ENCODE measurements at regions not wholly inside any gene's neighbourhood (a gene's known extent, or its start where the extent isn't known, plus 50 kb on each side); places are given as distances from the start of the nearest gene placed in this dataset.

DNA sequence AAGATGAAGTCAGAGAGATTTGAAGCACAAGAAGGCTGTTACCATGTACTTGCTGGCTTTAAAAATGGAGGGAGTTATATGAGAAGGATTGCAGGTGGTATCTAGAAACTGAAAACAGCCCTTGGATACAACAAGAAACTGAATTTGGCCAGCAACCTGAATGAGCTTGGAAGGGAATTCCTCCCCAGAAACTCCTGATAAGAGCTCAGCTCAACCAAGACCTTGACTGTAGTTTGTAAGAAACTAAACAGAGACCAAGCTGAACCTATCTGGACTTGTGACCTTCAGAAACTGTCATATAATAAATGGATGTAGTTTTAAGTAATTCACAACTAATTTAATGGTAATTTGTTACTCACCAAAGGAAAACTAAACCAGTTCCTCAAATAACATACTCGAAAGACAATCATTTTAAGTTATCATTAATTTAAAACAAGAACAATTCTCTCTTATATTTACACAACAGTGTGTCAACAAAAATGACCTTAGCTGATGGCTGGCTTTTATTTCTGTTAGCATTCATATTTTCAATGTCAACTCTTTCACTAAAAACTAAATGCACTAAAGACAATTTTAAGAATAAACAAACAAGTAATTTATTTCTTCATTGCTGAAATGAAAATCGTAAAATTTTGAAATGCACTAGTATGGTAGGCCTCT lies 1218.4 kb upstream of the TMPRSS15 start:
- DNase-seq (ENCODE audit: low read depth in 2 of 2): no peak

DNA sequence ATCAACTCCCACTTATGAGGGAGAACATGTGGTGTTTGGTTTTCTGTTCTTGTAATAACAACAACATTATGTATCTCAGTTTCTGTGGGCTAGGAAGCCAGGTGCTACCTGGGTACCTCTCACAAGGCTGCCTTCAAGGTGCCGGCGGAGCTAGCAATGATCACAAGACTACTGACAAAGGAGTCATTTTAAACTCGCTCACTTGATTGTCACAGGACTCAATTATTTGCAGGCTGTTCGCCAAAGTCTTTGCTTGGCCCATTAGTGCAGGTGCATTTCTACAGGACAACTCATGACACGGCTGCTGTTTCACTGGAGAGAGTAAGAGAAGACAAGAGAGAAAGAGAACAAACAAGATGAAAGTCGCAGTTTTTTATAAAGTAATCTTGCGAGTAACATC lies 1237.4 kb upstream of the TMPRSS15 start:
- no peak for DNase-seq (ENCODE audit: low read depth in 2 of 2)

DNA sequence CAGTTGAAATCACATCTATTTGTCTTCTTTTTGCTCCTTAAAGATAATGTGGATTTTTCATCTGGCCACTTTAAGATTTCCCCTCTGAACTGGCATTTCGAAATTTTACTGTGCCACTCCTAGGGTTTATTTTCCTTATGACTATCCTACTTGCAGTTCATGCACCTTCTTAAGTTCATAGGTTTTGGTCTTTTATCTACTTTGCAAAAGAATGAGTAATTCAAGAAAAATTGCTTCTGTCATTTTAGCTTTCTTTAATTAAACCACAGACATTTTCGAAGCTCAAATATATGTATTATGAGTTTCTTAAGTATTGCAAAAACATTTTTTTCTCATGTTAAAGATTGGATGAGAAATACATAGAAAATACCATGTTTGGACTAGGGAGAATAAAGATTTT lies 1244.8 kb upstream of the TMPRSS15 start:
- no peak for DNase-seq (ENCODE audit: low read depth in 2 of 2)

DNA sequence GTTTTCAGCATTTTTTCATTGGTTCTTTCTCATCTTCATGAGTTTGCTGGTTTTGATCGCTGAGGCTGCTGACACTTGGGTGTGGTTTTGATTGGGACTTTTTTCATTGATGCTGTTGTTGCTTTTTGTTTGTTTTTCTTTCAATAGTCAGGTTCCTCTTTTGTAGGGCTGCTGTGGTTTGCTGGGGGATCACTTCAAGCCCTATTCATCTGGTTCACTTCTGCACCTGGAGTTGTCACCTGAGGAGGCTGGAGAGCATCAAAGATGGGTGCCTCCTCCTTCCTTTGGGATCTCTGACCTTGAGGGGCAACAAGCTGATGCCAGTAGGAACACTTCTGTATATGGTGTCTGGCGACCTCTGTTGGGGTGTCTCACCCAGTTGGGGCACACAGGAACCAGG lies 1279.9 kb upstream of the TMPRSS15 start:
- no peak for DNase-seq (ENCODE audit: low read depth in 2 of 2)

DNA sequence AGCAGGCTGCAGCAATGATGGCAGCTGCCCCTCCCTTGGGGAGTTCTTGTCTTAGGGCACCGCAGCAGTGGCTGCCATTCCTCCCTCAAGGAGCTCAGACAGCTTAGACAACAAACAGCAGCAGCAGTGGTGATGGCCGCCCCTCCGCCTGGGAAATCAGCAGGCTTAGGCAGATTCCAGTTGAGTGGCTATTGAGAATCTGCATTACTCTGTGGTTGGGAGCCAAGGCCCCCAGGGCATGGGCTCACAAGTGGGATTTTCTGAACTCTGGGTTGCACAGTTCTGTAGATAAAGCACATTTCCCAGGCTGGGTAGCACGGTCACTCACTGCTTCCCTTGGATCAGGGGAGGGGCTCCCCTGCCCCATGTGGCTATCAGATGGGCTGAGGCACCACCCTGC lies 1280.7 kb upstream of the TMPRSS15 start:
- DNase-seq (ENCODE audit: low read depth in 2 of 2): no peak

DNA sequence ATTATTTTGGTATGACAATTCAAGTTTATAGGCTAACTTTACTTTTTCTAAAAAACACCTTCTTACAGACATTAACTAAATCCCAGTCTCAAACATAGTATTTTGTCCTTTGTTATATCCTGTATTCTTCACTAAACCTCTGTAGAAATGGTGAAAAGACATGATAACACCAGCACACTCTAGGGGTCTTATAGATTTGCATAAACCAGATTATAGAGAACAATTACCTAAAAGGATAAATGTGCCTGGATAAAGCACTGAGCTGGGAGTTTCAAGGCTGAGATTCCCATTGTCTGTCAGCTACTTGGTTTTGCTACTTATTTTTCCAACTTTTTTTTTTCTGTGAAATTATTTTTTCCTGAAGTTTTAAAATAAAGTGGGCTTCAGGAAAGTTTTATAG lies 1288.6 kb upstream of the TMPRSS15 start:
- no peak for DNase-seq (ENCODE audit: low read depth in 2 of 2)

DNA sequence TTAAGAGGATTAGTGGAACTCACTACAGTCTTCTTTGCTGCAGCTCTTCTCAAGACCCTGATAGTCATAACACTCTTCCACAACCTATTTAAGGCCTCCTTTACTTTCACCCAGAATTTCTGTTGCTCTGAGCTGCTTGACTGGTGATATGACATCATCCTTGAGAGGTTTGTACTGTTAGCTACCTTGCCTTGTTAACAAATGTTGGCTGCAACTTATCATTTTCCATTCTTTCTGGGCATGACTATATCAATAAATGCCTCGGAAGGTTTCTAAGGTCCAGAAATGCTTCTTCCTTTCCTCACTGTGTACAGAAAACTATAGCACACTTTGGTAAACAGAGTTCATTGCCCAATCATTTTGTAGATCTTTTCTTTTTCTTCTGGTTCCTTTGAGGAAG lies 1292.2 kb upstream of the TMPRSS15 start:
- DNase-seq (ENCODE audit: low read depth in 2 of 2): no peak

DNA sequence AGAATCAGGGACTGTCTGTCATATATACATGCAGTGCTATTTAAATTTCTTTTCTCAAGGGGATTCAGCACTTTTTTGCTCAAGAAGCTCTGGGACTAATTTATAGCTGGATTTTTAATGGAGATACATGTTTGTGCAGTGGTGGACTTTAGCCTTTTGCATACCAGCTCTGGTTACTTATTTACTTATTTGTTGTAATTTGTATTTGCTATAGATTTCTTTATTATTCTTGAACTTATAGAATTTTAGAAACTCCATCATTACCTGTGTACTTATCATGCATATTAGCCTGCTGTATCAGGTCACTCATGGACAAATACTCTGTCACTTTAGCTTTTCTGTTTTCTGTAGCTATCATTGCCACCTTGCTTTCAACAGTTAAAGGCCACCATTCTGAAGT lies 1296.9 kb upstream of the TMPRSS15 start:
- no peak for DNase-seq (ENCODE audit: low read depth in 2 of 2)

DNA sequence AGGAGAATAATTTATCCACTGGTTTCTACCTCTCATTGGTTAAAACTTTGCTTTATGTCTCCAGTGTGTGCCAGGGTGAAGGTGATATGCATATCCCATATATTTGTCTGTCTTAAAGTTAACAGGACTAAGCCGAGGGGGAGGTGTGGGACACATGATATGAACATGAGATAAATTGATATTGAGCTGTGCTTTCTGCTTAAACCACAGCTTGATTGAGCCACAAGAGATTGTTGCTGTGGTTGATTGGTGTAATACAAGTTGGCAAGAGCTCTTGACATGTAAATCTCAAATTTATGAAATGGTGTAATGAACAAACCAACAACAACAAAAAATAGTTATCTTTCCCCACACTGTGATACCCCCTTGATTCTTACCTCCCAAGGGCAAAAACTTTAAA lies 1295.5 kb upstream of the NCAM2 start:
- no peak for DNase-seq (ENCODE audit: low read depth in 2 of 2)

DNA sequence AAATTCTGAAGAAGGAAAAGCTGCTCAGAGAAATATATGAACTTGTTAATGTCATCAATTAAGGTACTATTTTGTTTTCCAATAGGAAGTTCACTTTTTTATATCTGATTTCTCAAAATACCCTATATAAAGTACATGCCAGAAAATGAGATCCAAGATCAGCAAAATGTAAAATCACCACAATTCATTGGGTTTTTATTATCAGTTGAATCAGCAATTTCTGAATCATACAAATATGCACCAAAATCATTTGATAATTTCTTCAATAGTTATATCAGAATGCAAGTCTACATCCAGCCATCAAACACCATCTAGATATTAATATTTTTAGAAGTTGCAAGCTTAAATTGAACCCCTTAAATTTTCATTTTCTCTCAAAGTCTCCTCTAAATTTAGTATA lies 1293.4 kb upstream of the NCAM2 start:
- DNase-seq (ENCODE audit: low read depth in 2 of 2): no peak

DNA sequence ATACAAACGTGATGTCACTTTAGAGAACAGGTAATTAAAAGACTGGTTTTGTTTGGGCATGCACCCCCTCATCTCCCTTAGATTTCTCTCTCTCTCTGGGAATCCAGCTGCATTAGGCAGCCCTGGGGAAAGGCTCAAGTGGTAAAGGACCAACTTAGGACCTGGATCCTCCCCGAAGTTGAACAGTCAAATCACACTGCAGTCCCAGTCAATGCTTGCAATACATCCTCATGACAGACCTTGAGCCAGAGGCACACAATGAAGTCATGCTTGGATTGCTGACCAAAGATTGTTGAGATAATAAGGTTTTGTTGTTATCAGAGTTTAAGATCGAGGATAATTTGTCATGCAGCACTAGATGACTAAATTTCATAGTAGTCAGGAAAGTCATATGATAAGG lies 1285.8 kb upstream of the NCAM2 start:
- DNase-seq (ENCODE audit: low read depth in 2 of 2): no peak

DNA sequence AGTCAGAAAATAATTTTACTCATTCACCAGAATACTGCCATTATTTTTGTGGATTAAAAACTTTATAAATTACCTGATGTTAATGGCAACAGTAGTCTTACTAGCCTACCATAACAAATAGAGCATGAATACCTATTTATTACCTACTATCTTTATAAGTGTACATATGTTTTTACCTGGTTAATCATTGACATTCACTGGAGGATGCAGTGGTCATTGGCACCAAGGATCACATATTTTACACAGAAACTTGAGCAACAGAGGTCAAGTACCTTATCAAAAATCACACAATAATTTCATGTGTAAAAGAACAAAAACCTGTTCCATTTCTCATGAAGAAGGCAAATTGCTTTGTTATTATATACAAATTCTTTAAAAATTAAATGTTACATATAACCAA lies 1284.9 kb upstream of the NCAM2 start:
- DNase-seq (ENCODE audit: low read depth in 2 of 2): no peak

DNA sequence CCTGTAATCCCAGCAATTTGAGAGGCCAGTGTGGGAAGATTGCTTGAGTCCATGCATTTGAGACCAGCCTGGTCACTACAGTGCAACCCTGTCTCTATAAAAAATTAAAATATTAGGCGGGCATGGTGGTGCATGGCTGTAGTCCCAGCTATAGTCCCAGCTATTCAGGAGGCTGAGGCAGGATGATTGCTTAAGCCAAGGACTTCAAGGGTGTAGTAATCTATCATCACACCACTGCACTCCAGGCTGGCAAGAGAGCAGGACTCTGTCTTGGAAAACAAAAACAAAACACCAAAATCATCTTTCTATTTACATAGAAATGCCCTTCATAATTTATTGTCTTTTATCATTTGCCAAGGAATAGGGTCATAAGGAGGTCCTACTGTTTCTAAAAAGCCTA lies 1274.1 kb upstream of the NCAM2 start:
- DNase-seq (ENCODE audit: low read depth in 2 of 2): no peak

DNA sequence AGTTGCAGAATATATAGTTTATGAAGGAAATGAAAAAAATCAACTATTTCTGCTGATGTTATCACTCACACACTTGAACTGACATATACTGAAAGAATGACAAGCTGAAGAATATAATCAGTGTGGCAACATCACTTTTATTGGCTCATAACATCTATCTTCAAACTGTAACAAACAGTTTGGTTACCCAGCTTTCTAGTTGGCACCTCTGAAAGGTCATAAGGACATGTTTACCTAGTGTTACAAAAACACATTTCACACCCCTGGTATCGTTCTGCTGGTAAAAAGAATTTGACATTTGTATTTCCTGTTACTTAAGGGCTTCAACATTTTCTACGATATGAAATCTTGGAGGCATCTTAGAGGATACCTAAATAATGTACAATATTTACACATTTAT lies 1267.0 kb upstream of the NCAM2 start:
- DNase-seq (ENCODE audit: low read depth in 2 of 2): no peak

DNA sequence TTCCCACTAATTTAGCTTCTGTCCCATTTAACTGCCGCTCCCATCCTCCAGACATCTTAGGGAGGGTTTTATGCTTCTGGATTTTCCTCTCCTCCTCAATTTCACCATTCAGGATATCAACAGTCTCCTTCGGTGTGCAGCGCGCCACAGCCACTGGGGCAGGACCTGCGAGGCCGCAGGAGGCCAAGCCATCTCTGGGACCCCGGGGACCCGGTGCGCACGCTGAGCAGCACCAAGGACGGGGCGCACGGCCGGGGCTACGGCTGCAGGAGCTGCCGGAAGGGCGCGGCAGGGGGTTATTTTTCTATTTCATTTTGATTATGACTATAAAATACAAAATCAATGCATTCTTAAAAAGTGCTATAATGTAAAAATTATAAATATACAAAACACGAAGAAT lies 1238.4 kb upstream of the NCAM2 start:
- no peak for DNase-seq (ENCODE audit: low read depth in 2 of 2)

DNA sequence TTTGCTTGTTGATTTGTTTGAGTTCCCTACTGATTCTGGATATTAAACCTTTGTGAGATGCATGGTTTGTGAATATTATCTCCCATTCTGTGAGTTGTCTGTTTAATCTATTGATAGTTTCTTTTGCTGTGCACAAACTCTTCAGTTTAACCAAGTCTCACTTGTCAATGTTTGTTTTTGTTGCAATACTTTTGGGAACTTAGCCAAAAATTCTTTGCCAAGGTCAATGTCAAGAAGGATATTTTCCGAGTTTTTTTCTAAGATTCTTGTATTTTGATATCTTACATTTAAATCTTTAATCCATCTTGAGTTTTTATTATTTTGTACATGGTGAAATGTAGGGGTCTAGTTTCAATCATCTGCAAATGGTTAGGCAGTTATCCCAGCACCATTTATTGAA lies 1230.7 kb upstream of the NCAM2 start:
- DNase-seq (ENCODE audit: low read depth in 2 of 2): no peak

DNA sequence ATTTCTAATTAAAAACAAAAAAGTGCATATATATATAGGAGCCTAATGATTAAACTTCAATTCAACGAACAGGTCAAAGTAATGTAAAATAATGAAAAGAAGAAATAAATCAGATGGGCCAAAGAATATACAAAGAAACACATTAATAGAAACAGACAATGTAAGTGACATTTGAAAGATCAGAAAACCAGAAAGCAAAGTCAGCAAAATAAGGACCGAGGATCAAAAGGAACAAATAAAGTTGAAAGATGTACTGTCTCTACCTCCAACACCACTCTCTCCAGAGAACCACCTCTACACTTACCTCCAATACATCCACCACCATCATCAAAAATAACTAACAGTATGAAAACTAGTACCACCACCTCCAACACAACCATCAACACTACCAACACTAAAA lies 1226.3 kb upstream of the NCAM2 start:
- no peak for DNase-seq (ENCODE audit: low read depth in 2 of 2)

DNA sequence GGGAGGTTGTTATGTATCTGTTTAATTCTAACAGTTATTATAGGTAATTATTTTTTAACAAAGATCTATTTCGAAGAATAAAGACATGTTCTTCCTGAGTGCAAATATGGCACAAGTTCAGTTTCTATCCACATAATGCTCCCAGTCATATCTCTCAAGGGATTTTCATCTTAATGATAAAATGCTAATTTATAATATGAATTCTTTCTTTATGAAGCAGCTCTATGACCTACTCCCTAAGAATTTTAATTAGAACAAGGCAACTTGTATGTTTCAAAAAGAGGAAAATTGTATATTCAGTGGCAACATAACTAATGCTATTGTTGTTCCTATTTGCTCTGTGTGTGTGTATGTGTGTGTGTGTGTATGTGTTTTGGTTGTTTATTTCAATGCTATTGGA lies 1222.1 kb upstream of the NCAM2 start:
- DNase-seq (ENCODE audit: low read depth in 2 of 2): no peak

DNA sequence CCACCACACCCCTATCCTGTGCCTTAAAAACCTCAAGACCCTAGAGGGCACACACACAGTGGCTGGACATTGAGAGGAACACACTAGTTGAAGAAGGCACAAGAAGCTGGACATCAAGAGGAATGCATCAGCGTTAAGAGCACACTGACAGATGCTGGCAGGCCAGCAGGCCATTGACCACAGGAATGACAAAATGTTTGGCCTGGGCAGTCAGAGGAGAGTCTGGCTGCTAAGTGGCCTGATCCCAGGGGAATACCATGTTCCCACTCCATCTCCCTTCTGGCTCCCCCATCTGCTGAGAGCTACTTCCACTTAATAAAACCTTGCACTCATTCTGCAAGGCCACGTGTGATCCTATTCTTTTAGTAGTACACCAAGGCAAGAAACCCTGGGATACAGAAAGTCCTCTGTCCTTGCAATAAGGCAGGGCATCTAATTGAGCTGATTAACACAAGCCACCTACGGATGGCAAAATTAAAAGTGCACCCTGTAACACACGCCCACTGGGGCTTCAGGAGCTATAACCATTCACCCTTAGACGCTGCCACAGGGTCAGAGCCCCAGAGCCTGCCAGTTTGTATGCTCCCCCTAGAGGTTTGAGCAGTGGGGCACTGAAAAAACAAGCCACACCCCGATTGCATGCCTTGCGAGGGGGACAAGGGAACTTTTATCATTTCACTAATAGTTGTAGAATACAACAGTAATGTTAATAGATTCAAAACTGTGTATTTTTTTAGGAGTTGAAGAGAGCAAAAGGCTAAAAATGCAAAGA lies 1216.1 kb upstream of the NCAM2 start:
- DNase-seq (ENCODE audit: low read depth in 2 of 2): no peak

DNA sequence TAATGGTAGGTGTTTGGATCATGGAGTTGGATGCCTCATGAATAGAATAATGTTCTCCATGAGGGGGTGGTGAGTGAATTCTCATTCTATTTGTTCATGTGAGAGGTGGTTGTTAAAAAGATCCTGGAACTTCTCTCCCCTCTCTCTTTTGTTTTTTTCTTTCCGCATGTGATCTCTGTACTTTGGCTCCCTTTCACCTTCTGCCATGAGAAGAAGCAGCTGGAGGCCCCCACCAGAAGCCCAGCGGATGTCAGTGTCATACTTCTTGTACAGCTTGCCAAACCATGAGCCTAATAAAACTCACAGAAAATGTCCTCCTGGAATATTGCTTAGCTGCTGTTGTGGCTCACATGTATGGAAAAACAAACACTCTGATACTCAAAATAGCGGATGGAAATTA lies 1212.3 kb upstream of the NCAM2 start:
- no peak for DNase-seq (ENCODE audit: low read depth in 2 of 2)

DNA sequence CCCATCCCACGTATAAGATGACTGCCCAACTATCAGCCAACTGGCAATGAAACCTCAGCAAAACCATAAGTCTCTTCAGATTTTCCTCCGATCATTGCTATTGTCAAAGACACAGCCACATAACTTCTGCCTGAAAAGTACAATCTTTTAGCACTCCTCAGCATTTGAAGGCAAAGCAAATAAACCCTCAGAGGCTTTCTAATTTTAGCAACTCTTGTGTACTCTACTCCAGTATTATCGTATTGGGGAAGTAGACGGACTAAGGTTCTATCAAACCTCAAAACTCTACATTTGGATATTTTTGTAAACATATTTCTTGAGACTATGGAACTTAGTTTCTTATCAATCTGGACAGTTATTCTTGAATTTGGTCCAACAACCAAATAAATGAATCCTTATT lies 1206.2 kb upstream of the NCAM2 start:
- no peak for DNase-seq (ENCODE audit: low read depth in 2 of 2)

DNA sequence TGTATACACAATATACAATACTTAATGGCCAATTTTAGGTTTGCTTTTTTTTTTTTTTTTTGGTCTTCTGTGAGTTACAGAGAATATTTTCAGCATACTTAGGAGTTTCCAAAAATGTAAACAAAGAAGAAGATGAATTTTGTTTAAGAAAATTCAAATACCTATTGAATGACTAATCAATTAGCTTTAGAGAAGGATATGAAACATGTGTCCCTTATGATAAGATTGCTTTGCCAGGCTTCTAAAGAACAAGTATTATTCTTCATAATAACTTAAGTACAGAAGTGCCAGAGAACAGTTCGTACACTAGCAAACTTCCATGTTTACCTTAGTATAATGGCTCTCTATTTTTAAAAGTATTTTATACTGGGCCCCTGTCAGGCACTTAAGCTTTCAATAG lies 1191.0 kb upstream of the NCAM2 start:
- no peak for DNase-seq (ENCODE audit: low read depth in 2 of 2)

DNA sequence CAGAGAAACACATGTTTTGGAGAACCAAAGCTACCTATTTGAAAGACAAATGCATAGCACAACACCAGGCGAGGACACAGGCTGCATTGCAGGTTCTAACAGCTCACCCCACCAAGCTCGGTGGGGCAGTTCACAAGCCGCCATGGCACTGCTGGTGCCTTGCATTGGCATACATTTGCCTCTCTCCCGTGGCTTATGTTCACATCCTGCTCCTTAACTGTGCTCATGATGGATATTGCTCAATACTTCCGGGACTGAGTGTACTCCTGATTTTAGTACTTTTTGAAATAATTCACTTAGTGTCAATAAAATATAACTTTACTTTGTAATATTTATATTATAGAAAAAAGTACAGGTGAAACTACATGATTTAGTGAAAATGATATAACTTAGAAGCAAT lies 1187.4 kb upstream of the NCAM2 start:
- no peak for DNase-seq (ENCODE audit: low read depth in 2 of 2)

DNA sequence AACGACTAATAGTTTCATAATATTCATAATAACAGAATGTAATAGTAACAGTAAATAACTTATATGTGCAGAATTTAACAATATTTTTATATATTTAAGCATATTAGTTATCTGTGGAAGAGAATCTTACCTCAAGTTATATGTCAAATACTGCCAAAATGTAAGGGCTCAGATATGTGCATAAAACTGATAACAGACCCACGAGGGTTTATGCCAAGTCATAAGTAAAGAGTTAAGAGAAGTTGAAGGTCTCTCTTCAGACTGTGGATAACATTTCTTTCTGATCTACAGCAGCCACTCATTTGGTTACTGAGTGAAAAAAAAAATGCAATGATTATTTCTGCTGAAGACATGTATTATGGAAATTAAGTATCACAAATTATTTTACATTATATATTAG lies 1167.8 kb upstream of the NCAM2 start:
- no peak for DNase-seq (ENCODE audit: low read depth in 2 of 2)
